NCI-H2029 treated with DMSO at 0.1 percent for 48 hours (cell line): ENCODE measurements at regions not wholly inside any gene's neighbourhood (a gene's known extent, or its start where the extent isn't known, plus 50 kb on each side); places are given as distances from the start of the nearest gene placed in this dataset.
"Not testable (repeated sequence)": the region's sequence is repeated elsewhere in the genome, so short reads cannot be mapped to it uniquely, and the experiment has no call there.

Source experiments
- DNase-seq: peaks from one replicate; lab custom pipeline; 2025; lab: John Stamatoyannopoulos, UW

DNA sequence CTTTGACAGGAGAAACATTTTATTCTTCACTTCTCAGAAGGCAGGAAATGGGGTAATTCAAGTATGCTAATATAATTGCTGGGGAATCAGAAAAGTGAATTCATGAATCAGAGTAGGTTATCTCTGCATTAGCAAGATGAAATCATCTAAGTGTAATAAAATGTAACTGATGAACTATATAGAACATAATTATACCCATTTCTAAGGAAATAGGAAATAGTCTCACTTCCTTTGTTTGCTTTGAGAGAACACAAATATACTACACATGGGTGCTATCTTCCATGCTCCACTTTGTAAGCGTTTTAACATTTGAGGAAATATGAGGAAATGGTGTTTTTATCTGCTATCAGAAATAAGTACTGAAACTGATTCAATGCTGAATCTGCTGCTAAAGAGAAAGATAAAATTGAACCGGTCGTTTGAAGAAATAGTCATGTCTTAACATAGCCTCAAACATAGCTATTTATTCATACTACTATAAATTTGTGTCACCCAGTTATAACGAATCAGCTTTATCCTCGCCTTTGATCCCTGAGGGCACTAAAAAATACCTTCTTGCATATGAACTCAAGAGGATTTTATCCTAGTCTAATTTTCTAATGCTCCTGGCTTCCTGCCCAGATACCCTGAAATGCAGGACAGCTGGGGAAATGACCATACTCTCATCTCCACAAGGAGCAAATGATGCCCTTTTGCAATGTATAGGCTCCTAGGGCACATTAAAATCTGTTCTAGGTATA is 696.0 kb downstream of the C12orf50 start:
- no peak for DNase-seq

DNA sequence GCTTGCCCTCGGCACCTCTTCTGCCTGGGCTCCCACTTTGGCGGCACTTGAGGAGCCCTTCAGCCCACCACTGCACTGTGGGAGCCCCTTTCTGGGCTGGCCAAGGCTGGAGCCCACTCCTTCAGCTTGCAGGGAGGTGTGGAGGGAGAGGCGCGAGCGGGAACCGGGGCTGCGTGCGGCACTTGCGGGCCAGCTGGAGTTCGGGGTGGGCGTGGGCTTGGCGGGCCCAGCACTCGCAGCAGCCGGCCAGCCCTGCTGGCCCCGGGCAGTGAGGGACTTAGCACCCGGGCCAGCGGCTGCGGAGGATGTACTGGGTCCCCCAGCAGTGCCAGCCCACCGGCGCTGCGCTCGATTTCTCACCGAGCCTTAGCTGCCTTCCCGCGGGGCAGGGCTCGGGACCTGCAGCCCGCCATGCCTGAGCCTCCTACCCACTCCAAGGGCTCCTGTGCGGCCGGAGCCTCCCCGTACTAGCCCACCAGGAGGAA is 699.1 kb downstream of the C12orf50 start:
- not testable (repeated sequence) for DNase-seq

DNA sequence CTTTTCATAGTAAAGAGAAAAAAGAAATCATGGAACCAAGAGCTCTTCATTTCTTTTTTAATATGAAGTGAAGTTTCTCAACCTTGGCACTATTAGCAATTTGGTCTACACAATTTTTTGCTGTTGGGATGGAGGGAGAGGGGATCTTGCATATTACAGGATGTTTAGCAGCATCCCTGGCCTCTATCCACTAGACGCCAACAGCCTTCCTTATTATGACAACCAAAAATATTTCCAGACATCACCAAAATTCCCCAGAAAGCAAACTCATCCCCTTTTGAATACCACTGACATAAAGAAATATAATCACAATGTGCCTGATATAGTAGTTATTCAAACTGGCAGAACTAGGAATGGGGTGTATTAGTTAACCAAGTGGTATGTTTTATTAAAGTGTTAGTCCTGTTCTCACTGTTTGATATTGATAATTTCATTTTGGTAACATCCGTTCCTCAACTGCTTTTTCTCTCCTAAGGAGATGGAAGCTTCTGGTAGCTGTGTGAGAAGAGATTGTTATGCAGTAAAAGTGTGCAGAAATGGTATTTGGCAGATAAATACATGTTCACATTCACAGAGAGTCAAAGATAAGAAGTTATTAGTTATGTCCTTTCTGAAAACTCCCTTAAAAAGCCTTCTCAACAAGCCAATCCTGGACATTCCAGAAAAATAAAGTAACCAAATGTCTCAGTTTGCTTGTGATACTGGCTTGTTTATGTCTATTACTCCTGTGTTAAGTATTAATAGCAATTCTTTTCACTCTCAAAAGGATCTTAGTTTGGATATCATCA is 699.9 kb downstream of the C12orf50 start:
- no peak for DNase-seq

DNA sequence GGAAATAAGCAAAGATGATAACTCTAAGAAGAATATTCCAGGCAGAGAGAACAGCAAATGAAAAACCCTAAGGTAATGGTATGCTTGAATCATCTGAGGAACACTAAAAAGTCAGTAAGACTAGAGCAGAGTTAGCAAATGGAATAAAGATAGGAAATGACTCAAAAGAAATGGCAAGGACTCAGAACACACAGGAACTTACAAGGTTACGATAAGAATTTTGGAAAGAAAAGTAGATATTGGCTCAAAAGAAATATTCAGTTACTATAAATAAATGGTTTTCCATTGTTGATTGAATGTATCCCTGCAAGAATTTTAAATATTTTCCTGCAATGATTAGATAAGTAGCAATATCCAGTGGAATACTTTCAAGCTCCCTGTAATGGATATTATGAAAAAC is 705.8 kb downstream of the C12orf50 start:
- DNase-seq, result no peak

DNA sequence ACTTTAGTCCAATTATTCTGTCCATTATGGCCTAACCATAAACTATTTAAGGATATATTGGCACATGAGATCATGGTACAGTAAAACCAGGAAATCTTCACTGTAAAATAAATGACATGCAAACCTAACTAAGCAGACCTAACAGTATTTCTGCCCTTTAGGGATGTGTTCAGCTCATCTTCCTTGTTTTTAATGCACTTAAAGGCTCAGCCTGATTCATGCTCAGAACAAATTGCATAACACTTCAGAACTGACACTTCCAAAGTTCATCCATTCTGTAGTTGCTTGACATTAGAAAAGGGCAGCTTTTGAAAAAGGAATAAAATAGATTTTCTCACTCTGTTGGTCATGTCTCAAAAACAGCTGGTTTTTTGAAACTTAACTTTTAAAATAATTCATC is 708.5 kb downstream of the C12orf50 start:
- DNase-seq, result no peak

DNA sequence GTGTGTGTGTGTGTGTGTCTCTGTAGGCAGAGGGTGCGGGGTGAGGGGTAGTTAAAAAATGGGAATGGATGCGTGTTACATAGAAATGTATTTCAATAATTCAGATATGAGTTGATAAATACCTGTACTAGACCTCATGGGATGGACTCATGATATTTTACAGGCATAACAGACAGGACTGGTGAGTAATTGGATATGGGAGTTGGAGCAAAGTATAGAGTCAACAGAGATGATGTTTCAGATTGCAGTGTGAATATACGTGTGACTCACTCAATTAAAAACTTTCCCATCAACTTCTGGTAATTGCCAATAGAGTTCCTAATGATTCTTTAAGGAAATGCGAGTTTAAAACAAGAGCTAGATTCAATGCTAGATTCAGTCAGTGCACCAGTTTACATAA is 711.9 kb downstream of the C12orf50 start:
- DNase-seq, result no peak

DNA sequence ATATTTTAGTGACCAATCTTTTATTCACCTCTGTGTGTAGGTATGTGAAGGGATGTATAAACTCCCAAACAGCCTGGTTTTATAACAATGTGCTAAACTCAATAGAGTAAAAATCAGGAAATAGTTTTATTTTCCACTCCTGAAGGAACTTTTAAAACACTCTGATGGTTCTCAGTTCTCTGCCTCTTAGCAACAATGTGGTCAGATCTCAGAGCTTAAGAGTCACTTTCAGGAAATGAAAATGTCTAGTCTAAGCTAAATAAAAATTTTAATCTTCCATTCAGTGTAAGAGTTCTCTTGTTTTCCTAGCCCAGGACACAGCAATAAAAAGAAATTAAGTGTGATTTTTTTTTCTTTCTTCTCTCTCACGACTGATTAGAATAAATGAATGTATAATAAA is 718.0 kb downstream of the C12orf50 start:
- DNase-seq, result no peak

DNA sequence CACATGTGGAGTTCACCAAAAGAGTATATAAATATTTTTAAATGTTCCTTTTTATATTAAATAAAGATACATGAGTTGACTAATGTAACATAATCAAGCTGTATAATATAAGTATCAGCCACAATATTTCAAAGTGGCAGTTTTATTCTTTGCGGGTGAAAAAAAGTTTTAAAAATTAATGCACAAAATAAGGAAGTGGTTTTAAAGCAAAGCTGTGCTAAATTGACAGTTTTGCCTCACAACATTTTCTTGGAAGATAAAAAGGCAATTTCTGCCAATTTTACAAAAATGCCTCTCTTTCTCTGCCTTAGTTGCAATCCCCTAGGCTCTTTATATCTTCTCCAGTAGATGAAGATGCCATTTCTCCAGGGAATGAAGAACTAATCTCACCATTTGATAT is 719.1 kb downstream of the C12orf50 start:
- DNase-seq, result no peak

DNA sequence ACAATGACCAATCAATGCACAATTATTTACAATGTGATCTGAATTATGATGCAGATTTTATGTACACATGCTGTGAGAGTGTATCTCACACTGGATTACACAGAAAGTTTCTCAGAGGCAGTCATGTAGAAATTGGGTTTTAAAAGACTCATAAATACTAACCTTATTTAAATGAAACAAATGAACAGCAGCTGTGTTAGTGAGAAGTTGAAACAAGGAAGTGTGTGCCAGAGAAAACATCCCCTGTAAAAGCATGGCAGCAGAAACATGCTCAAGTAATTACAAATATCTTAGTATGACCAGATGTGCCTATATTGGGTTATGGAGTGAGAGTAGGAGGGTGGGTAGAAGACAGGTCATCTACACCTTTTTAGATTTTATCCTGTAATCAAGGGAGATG is 723.7 kb downstream of the C12orf50 start:
- DNase-seq, result no peak

DNA sequence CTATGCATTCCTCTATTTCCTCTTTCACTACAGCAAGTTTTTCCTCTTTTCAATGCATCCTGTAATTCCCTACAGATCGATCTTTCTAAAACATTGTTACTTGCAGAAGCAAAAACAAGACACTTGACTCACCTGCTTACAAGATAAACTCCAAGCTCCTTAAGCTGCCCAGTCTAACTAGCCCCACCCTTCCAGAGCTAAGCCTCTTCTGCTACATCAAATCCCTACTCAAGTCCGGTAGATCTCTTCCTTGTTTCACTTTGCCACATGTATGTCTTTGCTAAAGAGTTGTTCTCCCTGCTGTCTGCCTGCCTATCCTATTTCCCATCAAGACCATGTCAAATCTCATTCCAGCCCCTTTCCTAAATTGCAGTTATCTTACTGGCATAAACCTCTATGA is 724.8 kb downstream of the C12orf50 start:
- DNase-seq, result no peak

DNA sequence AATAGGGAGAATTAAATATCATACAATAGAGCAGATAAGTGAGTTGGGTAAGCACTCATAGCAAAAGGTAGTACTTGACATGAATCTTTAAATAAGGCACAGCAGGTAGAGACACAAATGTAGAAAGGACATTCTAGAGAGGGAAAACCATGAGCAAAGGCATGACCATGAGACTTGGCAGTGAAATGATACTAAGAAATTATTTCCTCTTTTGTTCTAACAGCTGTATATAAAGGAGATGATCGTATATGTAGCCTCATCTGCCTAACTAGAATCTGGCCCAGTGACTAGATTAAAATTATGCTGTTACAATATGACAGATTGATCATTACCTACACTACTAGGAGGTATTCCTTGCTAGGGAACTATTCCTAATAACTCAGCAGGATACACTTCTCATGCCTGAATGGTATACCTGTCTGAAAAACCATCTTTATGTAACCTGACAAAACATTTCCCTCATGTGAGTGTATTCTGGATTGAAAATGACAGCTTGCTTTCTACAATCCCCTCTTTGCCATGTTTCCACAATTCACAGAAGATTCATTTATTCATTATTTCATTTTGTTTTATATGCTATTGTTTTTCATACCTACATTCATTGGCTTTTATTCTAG is 725.7 kb downstream of the C12orf50 start:
- no peak for DNase-seq

DNA sequence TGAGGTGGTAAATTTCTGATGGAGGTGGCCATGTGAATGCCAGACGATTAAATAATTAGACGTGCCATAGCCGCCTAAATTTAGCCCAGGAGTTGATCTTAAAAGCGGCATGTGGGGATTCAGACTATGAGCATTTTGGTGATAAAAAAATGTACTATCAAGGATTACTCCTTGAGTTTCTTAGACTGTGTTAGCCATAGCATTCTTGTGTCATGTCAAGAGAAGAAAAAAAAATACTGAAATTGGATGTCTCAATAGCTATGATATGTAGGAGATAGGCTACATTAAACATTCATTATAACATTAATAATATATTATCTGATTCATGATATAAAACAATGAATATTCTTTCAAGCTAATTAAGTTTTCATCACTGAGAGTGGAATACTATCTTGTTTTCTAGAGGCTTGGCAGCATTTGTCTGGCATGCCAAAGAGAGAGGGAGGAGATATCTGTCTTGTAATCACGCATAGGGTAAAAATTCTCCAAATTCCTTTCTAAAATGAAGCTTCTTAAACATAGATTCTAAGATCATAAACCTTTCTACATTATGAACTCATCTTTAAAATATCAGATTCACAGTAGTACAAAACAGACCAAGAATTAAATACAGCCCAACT is 727.0 kb downstream of the C12orf50 start:
- DNase-seq, result no peak

DNA sequence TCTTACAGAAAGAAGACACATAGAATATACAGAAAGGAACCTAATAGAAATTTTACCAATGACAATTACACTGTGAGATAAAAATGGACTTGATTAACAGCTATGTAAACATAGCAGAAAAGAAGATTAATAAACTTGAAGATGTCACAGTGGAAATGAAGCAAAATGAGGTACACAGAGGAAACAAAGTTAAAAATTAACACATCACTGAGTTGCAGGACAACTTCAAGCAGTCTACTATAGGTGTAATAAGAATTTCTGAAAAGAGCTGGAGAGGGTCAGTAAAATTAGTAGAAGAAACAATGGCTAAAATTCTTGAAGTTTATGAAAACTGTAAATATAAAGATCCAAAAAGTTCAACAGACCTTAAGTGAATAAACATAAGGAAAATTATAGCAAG is 738.7 kb downstream of the C12orf50 start:
- no peak for DNase-seq

DNA sequence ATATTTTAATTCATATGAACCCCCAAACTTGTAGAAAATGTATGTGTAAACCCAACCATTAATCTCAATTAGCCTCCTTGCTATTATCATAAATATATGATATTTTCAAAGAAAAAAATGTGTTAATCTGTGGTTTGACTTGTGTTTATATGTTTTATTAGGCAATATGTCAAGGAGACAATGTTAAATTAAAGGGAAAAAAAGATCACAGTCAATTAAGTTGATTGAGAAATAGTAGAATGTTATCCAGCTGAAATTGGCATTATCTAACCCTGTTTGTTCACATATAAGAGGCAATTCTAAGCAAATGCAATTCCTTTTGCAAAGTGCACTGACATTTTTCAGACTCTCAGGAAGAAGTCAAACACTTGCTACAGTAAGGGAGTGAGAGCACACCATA is 745.3 kb downstream of the C12orf50 start:
- no peak for DNase-seq

DNA sequence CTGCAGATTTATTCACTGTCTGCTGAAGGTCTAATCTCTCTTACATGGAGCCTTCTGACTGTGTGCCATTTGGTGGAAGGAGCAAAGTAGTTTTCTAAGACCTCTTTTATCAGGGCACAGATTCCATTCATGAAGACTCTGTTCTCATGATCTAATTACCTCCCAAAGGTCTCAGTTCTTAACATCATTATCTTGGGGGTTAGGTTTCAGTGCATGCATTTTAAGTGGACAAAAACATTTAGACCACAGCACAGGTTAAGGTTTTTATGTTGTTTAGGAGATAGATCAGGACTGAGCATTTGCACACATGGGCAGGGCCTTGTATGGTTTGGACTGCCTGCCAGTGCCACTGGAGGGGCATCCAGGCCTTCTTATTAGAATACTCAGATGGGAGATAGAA is 746.1 kb downstream of the C12orf50 start:
- no peak for DNase-seq

DNA sequence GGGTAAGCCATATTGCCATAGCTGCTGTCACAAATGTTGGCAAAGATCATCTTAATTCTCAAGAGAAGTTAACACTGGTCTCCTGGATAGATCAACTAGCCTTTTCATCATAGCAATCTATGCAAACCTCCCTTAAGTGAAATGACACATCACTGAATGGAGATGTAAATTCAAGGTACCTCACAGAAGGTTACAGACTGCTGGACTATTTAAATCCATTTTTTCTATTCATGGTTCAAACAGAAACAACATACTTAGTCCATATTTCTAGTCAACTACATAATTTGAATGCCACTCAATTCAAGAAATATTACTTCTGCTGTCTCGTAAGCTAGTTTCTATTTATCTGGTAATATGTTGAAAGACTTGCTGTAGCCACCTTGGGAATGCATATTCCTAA is 748.3 kb downstream of the C12orf50 start:
- DNase-seq, result no peak

DNA sequence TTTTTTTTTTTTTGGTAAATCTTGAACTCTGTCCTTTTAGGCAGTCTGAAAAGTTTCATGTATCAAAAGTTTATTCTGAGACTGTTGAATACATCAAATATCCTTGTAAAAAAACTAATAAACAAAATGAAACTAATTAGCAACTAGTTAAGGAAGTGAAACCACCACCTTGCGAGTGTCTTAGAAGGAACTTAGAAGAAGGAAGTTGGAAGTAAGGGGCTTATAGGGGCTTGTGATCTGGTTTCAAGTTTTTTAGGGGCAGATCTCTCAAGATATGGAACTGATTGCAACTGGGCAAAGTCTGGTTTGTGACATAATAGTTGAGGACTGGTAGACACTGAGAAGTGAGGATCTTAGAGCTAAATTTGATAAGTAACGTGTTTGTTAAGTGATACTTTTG is 748.8 kb downstream of the C12orf50 start:
- no peak for DNase-seq

DNA sequence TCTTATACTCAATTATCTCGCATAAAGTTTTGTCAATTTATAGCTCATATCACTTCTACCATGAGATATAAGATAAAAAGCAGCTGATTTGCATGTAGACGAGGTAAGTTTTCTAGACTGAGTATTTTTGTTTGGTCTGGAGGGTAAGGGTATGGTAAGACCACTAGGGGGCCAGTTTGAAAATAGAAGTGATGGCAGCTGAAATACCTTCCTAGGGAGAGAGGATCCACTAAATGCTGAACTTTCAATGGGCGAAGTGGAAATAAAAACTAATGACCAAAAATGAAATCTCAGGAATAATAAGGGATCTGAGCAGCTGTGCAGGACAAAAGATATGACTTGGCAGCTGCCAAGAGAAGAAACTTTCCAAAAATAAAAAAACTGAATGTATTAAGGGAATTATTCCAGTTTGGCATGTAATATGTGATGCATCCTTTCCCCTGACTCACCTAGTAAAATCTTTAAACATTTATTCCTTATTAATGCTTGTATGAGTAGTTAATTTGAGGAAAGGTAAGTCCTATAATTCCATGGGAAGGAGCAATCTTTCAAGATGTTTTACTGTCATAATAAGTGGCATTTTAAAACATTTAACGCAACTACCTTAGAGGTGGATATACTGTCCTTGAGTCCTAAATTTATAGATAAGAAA is 754.5 kb downstream of the C12orf50 start:
- no peak for DNase-seq

DNA sequence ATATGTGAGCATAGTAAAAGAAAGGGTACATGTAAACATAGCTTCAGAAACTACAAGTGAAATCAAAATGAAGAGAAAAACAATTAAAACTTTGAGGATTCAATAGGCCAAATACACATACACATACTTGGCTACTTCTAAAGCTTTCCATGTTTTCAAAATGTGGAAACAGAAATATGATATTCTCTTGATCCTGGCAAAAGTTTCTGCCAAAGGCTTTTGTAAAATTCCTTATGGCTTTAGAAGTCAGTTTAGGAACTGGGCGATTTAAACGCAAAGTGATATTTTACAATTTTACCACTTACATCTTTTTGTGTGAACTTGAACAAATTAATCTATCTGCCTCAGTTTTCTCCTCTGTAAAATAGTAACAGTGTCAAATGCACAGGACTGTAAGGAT is 756.4 kb downstream of the C12orf50 start:
- no peak for DNase-seq

DNA sequence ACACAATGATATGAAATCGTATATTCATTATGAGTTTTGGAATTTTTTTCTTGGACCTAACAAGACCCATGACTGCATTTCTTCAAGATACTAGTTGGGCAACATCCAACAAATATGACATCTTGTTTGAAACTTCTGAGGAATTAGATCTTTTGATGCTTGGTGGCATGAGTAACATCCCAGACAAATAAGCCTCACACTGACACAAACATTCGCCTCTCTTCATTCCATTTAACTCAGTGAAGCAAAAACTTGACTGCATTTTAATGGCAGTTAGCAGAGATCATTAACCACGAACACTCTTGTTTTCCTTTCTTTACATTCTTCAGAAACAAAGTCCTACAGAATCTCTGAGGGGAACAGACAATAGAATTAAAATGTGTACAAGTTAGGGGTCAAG is 758.3 kb downstream of the C12orf50 start:
- no peak for DNase-seq

DNA sequence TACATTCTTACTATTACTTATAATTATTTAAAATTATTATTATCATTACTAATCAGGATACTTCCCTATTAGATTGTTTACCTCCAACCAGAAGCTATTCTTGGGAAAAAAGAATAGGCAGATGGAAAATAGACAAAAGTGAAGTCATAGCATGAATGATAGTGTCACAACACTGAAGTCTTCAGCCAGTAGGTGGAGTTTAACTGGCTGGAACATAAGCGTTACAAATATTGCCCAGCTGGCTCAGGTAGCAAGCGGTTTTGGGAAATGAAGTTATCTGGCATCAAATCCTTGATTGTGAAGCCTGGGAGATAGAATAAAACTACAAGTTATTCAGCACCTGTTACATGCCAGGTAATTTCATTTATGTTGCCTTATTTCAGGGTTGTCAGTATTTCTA is 762.9 kb downstream of the C12orf50 start:
- no peak for DNase-seq

DNA sequence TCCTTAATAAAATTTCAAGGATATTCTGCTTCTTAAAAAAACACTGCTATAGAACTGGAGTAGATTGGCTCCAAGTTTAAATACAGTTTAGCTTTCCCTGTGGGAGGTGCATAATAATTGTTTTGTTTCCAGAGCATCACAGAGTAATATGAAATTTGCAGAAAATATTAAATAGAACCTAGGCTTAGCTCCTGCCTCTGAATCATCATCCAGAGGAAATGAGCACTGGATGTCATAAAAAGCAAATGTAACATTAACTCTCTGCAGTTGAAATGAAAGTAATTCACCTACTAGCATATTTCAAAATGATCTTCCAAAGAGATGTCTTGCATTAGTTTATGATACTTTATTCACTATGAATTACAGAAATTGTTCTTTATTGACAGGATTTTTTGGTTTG is 769.8 kb downstream of the C12orf50 start:
- no peak for DNase-seq
